GM11168 (cell line): ENCODE measurements at regions not wholly inside any gene's neighbourhood (a gene's known extent, or its start where the extent isn't known, plus 50 kb on each side); places are given as distances from the start of the nearest gene placed in this dataset.
"Not testable (repeated sequence)": the region's sequence is repeated elsewhere in the genome, so short reads cannot be mapped to it uniquely, and the experiment has no call there.

ENCODE experiments used
- in situ Hi-C: fragments of 300-500 bp; cut with MboI; formaldehyde crosslinking; loops from one replicate; pipeline ENCODE4 v1.12.0; 2022; ENCODE audit warnings: low sequenced_read_pairs; ENCODE audit not compliant: unreplicated experiment

- in situ Hi-C loops, result no loop called here
Observed at GRCh38 chr14:21846227-21846885, 172.7 kb upstream of the OR4E1 start.

GRCh38 chr14:21840765-21841164 lies 167.1 kb upstream of the OR4E1 start:
- in situ Hi-C loops, result no loop called here

GRCh38 chr14:21833836-21834235 lies 160.2 kb upstream of the OR4E1 start:
- in situ Hi-C loops, result no loop called here

DNA sequence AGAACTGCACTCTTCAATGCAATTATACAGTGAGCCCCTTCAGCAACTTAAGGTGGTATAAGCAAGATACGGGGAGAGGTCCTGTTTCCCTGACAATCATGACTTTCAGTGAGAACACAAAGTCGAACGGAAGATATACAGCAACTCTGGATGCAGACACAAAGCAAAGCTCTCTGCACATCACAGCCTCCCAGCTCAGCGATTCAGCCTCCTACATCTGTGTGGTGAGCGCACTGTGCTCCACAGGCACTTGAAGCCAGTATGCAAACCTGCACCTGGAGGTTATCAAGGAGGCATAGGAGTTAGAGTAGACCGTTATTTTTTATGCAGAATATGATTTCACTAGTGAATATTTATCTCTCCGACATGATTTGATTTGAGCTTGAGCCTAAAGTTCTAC lies 152.2 kb upstream of the OR4E1 start:
- in situ Hi-C loops, result no loop called here

DNA sequence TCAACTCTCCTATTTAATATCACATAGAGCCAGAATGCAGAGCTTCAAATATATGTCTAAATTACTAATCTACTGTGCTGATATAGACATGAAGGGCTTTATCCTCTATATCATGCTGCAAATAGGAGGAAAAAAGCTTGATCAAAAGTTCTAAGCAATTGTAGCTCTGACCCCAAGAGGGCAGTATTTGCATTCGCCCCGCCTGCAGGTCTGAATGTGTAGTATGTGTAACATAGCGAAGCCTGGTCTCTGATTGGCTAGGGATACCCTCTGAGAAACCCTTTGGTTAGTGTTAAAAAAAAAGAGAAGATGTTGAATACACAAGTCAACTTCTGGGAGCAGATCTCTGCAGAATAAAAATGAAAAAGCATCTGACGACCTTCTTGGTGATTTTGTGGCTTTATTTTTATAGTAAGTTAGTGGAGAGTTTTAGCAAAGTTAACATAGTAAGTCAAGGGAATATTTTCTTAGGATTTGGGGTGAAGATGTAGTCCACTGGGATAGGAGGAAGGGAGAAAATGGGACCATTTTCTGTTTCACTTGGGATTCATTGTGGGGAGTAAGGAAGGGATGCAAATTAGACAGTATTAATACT lies 151.6 kb upstream of the OR4E1 start:
- in situ Hi-C loops, result no loop called here

GRCh38 chr14:21822109-21822508 lies 148.5 kb upstream of the OR4E1 start:
- in situ Hi-C loops, result no loop called here

DNA sequence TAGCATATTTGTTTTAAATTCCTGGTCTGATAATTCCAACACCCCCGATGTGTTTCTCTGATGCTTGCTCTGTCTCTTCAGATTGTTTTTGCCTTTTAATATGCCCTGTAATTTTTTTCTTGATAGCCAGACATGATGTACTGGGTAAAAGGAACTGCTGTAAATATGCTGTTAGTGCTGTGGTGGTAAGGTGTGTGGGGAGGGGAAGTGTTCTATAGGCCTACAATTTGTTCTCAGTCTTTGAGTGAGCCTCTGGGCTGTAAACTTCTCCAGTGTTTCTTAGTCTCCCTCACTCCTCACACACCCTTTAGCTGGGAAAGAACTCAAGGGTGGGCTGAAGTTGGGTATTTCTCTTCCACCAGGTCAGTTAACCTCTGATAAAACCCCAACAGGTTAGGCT lies 147.0 kb upstream of the OR4E1 start:
- in situ Hi-C loops, result no loop called here

GRCh38 chr14:21819891-21820290 lies 146.3 kb upstream of the OR4E1 start:
- in situ Hi-C loops, result not testable (repeated sequence)

DNA sequence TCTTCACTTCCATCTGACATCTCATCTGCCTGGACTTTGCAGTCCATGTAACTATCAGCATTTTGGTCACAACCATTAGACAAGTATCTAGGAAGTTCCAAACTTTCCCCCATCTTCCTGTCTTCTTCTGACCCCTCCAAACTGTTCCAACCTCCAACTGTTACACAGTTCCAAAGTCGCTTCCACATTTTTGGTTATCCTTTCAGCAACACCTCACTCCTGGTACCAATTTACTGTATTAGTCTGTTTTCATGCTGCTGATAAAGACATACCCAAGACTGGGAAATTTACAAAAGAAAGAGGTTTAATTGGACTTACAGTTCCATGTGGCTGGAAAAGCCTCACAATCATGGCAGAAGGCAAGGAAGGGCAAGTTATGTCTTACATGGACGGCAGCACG lies 143.4 kb upstream of the OR4E1 start:
- in situ Hi-C loops, result not testable (repeated sequence)

DNA sequence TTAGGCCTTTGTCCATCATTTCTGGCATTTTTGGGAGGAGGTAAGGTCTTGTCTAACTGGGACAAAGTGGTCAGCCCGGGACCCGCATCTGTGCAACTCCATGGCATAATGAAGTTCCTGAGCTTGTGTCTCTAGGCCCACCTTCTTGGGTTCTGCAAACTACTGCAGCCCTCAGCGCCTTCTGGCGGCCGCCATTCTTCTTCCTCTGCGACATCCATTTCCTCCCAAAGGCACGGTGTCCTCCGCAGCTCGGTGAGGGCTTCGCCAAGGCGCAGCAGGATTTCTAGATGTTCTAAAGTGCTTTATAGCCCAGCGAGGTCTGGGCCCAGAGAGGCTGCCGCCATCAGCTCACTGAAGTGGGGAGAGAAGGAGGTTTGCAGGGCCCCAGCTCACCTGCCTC lies 134.4 kb upstream of the OR4E1 start:
- in situ Hi-C loops, result no loop called here

GRCh38 chr14:21804981-21805380 lies 131.4 kb upstream of the OR4E1 start:
- in situ Hi-C loops, result no loop called here

DNA sequence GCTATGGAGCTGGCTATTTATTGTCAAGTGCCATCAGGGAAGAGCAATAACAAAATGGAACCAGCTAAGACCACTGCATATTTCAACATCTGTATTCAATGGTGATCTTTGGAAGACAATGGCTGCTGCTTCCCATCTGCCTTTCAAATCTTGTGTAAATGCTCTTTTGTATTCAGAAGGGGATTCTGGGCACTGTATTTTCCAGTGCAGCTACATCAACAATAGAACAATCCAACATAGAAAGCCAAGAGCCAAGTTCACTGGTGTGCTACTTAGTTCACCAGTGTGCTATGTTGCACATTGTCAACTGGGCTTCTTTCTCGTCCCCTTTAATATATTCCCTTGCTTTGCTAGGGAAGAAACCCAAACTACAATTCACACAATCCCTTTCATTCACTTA lies 128.8 kb upstream of the OR4E1 start:
- in situ Hi-C loops, result no loop called here

- in situ Hi-C loops, result no loop called here
Observed at GRCh38 chr14:21796916-21797315, 123.3 kb upstream of the OR4E1 start.

DNA sequence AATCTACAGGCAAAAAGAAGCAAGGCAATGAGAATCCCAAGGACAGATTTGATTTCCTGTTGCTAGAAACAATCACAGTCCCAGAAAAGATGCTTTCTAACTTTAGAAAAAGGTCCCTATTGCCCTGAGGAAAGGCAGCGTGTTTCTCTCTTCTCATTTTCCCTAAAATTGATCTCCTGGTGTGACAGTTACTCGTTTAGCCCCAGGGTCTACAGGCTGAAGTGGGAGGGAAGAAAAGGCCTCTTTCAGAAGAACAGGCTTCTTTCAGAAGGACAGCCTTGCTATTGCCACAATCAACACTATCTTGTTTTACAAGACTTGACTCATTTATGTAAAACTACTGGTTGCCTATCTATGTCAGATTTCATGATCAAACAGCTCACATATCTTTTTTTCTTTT lies 121.8 kb upstream of the OR4E1 start:
- in situ Hi-C loops, result no loop called here

- in situ Hi-C loops, result no loop called here
Observed at GRCh38 chr14:21791749-21792148, 118.1 kb upstream of the OR4E1 start.

GRCh38 chr14:21788687-21789086 lies 115.1 kb upstream of the OR4E1 start:
- in situ Hi-C loops, result not testable (repeated sequence)

DNA sequence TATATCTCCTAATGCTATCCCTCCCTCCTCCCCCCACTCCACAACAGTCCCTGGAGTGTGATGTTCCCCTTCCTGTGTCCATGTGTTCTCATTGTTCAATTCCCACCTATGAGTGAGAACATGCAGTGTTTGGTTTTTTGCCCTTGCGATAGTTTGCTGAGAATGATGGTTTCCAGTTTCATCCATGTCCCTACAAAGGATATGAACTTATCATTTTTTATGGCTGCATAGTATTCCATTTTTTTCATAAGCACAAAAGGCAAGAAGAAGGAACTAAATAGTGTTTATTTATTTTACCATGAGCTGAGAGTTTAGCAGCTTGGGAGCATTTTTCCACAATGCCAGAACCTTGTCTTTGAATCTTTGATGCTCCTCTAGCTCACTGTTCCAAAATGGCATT lies 113.6 kb upstream of the OR4E1 start:
- in situ Hi-C loops, result not testable (repeated sequence)

DNA sequence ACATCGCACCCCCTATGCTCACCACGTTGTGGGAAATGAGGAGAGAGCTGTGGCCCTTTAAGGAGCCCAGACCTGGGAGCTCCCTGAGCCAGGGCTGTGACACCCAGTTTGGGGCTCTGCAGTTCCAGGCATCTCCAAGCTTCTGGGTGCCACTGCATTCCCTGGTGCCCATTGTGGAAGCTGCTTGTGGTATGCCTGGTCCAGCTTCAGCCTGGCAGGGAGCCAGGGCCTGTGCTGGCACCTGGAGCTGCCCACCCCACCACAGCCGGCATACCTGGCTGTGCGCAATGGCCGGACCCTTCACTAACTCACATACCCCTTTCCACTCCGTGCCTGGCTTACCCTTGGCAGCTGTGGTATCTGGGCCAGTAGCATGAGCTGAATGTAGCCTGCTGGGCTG lies 107.9 kb upstream of the OR4E1 start:
- in situ Hi-C loops, result no loop called here

DNA sequence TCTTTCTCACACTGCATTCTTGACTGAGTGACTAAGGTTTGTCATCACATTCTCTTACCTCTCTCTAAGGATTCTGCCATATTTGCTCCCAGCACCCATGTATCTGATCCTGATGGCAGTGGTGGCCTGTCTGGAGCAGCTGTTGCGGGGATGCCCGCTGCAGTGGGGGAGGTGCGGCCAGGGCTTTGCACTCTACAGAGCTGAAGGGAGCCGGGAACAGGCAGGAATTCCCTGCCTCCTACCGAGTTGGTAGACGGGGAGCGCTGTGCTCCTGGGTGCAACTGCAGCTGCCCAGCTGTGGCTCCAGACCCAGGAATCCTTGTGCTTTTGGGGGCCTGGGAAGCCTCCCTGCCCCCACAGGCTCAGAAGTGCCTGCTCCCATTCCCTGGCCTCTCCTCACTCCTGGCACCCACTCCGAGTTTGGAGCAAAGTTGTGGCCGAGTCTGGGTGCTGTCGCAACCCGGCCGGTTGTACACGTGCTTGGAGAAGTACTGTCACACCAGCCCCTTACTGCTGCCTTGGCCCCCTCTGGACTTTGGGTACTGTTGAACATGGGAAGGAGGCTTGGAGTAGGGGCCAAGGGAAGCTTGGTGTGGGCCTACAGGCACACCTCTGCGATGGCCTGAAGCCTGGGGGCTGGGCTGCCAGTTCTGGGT lies 106.9 kb upstream of the OR4E1 start:
- in situ Hi-C loops, result no loop called here

- in situ Hi-C loops, result no loop called here
Observed at GRCh38 chr14:21771671-21772070, 98.1 kb upstream of the OR4E1 start.

GRCh38 chr14:21768875-21769257 lies 95.2 kb upstream of the OR4E1 start:
- in situ Hi-C loops, result no loop called here
